ENCODE measurements at regions not wholly inside any gene's neighbourhood (a gene's known extent, or its start where the extent isn't known, plus 50 kb on each side); places are given as distances from the start of the nearest gene placed in this dataset.

GRCh38 chr2:3034396-3034795 lies 343.2 kb downstream of the EIPR1 start:
- 28% methylated on average over 3 of the region's 7 CpGs; no CpG with 5 or more reads in 1 of the 2 experiments for WGBS, 2 experiments (ENCODE audit: extremely low coverage in 2 of 2, insufficient read length in 1 of 2)
- ATAC-seq (ENCODE audit: low read depth), result no peak
- POLR2A ChIA-PET (ENCODE audit: unreplicated experiment), result no interaction called here
- no peak for DNase-seq
- no peaks in the 10 kb centered on the region for H3K36me3 ChIP-seq (ENCODE audit: control insufficient read depth, insufficient read depth, low read length)
- H2BK120ac ChIP-seq (ENCODE audit: low read depth, low read length), result no peak overlapping the region
- no peaks in the 10 kb centered on the region for H3K79me1 ChIP-seq (ENCODE audit: low read depth in 1 of 2, low read length in 2 of 2)
- no peak overlapping the region for H3K9ac ChIP-seq (ENCODE audit: low read depth, low read length)
- no peak overlapping the region for H3K4me3 ChIP-seq (ENCODE audit: insufficient read depth, low read depth, low read length)
- dilution Hi-C loops (cut with HindIII; ENCODE audit: low sequenced_read_pairs, unreplicated experiment), result no loop called here
- H3K9me1 ChIP-seq (ENCODE audit: insufficient read depth, low read length), result no peaks in the 10 kb centered on the region
- H2AK5ac ChIP-seq (ENCODE audit: low read depth, low read length), result no peak overlapping the region
- H2AK9ac ChIP-seq (replicated peaks; ENCODE audit: low read depth, low read length, poor library complexity), result no peak overlapping the region
- H4K8ac ChIP-seq (ENCODE audit: low read depth in 2 of 2, low read length in 2 of 2), result no peak overlapping the region
- intact Hi-C loops (cut with micrococcal nuclease), result no loop called here
- no peaks in the 10 kb centered on the region for H3K27me3 ChIP-seq (ENCODE audit: control insufficient read depth, insufficient read depth, low read length)
- no peak overlapping the region for H3K4me2 ChIP-seq (ENCODE audit: low read depth, low read length)
- no TSS peak for BruUV-seq (replicated peaks)
- no peak overlapping the region for H3K23ac ChIP-seq (ENCODE audit: low read depth, low read length)
- in situ Hi-C loops (cut with MboI; ENCODE audit: low sequenced_read_pairs), result no loop called here
- peaks cover 42% of the 10 kb centered on the region for H3K9me3 ChIP-seq (ENCODE audit: control insufficient read depth, insufficient read depth, low read length)
- H3K27ac ChIP-seq (ENCODE audit: insufficient read depth, low read length), result no peak overlapping the region
- no peaks in the 10 kb centered on the region for H4K20me1 ChIP-seq (ENCODE audit: insufficient read depth, low read length)
- H4K5ac ChIP-seq (ENCODE audit: low read depth, low read length), result no peak overlapping the region
- no peak for TF ChIP-seq CEBPB (IDR thresholded peaks at IDR 0.05; ENCODE audit: low read depth, low read length)
- TF ChIP-seq USF2 (IDR thresholded peaks at IDR 0.05; ENCODE audit: low read depth, low read length), result no peak
- TF ChIP-seq FOS (IDR thresholded peaks at IDR 0.05; ENCODE audit: low read depth, low read length), result no peak
- TF ChIP-seq ELK1 (IDR thresholded peaks at IDR 0.05; ENCODE audit: borderline replicate concordance, low read depth, low read length), result no peak
- no peak for TF ChIP-seq RAD21 (IDR thresholded peaks at IDR 0.05; ENCODE audit: low read length)
- no peak for TF ChIP-seq MAFK (IDR thresholded peaks at IDR 0.05; ENCODE audit: low read depth, low read length)
- no peak for TF ChIP-seq BHLHE40 (IDR thresholded peaks at IDR 0.05; ENCODE audit: low read depth, low read length)
- TF ChIP-seq RCOR1 (IDR thresholded peaks at IDR 0.05; ENCODE audit: insufficient replicate concordance, low read length), result no peak
- no peak for TF ChIP-seq RFX5 (IDR thresholded peaks at IDR 0.05; ENCODE audit: low read depth, low read length)
- no peak for TF ChIP-seq SMC3 (IDR thresholded peaks at IDR 0.05; ENCODE audit: low read depth, low read length)
- no peak for TF ChIP-seq MAZ (IDR thresholded peaks at IDR 0.05; ENCODE audit: borderline replicate concordance, low read depth, low read length)
- no peak for TF ChIP-seq MXI1 (IDR thresholded peaks at IDR 0.05; ENCODE audit: borderline replicate concordance, low read depth, low read length)
- no peak for TF ChIP-seq NFE2L2 (IDR thresholded peaks at IDR 0.05; ENCODE audit: low read depth, low read length)
- no peak for TF ChIP-seq CTCF (conservative IDR thresholded peaks at IDR 0.05; ENCODE audit: low read depth, low read length)
- no peak for TF ChIP-seq POLR2A (IDR thresholded peaks at IDR 0.05; ENCODE audit: low read depth, low read length)
- no peak for TF ChIP-seq CHD1 (IDR thresholded peaks at IDR 0.05; ENCODE audit: low read depth, low read length)
- H3K14ac ChIP-seq (replicated peaks; ENCODE audit: low read depth, low read length), result no peak overlapping the region
- no peak overlapping the region for H3K4ac ChIP-seq (ENCODE audit: low read depth, low read length)
- CTCF ChIA-PET, result no interaction called here
- no peak overlapping the region for H2AFZ ChIP-seq (replicated peaks; ENCODE audit: low read length, poor library complexity)
- no peak overlapping the region for H3K56ac ChIP-seq (ENCODE audit: extremely low read depth, insufficient read depth, low read length)
- no peak overlapping the region for H2BK20ac ChIP-seq (ENCODE audit: low read depth, low read length)
- no peak overlapping the region for H2BK5ac ChIP-seq (ENCODE audit: low read depth, low read length, poor library complexity, severe bottlenecking)
- H4K91ac ChIP-seq (ENCODE audit: insufficient read depth, low read depth, low read length), result no peak overlapping the region
- no peaks in the 10 kb centered on the region for H3K4me1 ChIP-seq (ENCODE audit: control insufficient read depth, insufficient read depth, low read length)
- no peak overlapping the region for H2BK15ac ChIP-seq (ENCODE audit: low read depth, low read length)
- H3K18ac ChIP-seq (ENCODE audit: low read depth, low read length), result no peak overlapping the region
